GM13976 (cell line): ENCODE measurements at regions not wholly inside any gene's neighbourhood (a gene's known extent, or its start where the extent isn't known, plus 50 kb on each side); places are given as distances from the start of the nearest gene placed in this dataset.

Source experiments
- DNase-seq: peaks from one replicate; pipeline ENCODE4 v3.0.0; 2012; ENCODE audit warnings: low spot score
- CTCF ChIP-seq: IDR thresholded peaks from 2 replicates; pipeline ENCODE4 v1.5.1; 2012; ENCODE audit warnings: borderline replicate concordance, mild to moderate bottlenecking; ENCODE audit not compliant: insufficient read depth; ENCODE audit errors: extremely low read depth, missing control alignments, control extremely low read depth
- in situ Hi-C: fragments of 300-500 bp; cut with MboI; formaldehyde crosslinking; loops from one replicate; pipeline ENCODE4 v1.12.0; 2022; ENCODE audit warnings: low sequenced_read_pairs, mixed read lengths, inconsistent platforms; ENCODE audit not compliant: unreplicated experiment

DNA sequence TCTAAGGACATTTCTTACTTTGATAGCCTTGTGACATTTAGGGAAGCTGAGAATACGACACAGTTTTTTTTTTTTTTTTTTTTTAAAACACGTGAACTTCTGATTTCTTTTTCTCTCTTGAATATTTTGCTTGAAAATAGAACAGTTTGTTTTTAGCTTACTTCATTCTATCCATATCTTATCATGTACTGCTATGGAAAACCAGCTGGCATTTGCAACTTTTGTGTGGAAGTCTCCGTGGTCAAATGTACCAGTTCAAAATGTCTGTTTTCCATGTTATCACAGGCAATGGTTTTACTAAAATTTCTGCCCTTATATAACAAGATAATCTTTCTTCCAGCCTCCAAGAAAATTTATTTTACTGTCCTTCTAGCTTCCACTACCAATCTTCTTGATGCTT, 821.6 kb downstream of the DNAJB9 start:
- in situ Hi-C loops, result no loop called here
- TF ChIP-seq CTCF, result no peak

DNA sequence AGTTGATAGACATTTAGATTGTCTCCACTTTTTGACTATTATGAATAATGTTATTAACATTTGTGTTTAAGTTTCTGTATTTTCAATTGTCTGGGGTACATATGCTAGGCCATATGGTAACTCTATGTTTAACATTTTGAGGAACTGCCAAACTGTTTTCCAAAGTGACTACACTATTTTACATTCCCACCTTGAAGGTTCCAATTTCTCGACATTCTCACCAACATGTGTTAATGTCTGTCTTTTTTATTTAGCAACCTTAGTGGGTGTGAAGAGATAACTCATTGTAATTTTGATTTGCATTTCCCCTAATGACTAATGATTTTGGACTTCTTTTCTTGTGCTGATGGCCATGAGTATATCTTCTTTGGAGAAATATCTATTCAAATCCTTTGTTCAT, 832.4 kb downstream of the DNAJB9 start:
- no peak for DNase-seq
- in situ Hi-C loops, result no loop called here
- no peak for TF ChIP-seq CTCF

More for the DNA sequence above, 821.6 kb downstream of the DNAJB9 start:
- no peak for DNase-seq

DNA sequence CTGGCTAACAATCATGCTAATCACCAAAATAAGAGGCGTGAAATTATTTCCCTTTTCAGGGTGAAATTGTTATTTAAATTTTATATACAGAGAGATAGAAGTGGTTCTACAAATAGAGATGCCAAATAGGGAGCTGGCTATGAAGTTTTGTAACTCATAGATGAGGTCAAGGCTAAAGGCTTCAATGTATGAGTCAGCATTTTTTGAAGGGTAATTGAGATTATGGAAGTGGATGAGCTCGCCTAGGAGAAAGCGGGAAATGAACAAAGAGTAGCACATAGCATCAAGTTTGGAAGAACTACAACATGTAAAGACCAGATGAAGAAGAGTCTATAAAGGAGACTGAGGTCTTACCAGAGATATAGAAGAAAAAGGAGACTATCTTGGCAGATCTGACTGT, 838.1 kb downstream of the DNAJB9 start:
- no peak for TF ChIP-seq CTCF
- DNase-seq, result no peak
- in situ Hi-C loops, result no loop called here

- TF ChIP-seq CTCF, result no peak
- in situ Hi-C loops, result no loop called here
- no peak for DNase-seq
These were observed 868.3 kb downstream of the DNAJB9 start for GRCh38 chr7:109437957-109438356.

GRCh38 chr7:109449760-109450159, 880.1 kb downstream of the DNAJB9 start:
- in situ Hi-C loops, result no loop called here
- no peak for TF ChIP-seq CTCF
- DNase-seq, result no peak

- no peak for DNase-seq
- peak; percentile 11 for TF ChIP-seq CTCF
- in situ Hi-C loops, result no loop called here
These were observed 886.4 kb downstream of the DNAJB9 start for GRCh38 chr7:109456116-109456515.

DNA sequence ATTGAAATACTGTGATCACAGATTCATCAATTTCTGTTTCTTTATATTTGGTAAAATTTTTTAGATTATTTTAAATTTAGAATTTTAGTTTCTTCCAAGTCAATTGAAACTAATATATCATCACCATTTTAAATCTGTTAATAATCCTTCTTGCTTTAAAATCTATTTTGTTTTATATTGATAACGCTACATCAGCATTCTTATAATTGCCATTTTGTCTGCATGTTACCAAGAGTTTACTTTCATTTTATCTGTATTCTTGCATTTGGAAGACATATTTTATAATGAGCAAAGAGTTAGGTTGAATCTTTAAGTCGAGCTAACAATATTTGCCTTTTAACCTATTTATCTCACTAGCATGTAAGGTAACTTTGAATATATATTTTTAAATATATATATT, 890.6 kb downstream of the DNAJB9 start:
- in situ Hi-C loops, result no loop called here

More for the DNA sequence above, 890.6 kb downstream of the DNAJB9 start:
- DNase-seq, result no peak
- TF ChIP-seq CTCF, result no peak
